Stimulated activated naive CD8-positive, alpha-beta T cell treated with anti-CD3 and anti-CD28 coated beads, Interleukin-15, Interleukin-2, amounts not matched to agents 100 ng/mL and 50 ng/mL, for 24 hours (primary cell): ENCODE measurements at regions not wholly inside any gene's neighbourhood (a gene's known extent, or its start where the extent isn't known, plus 50 kb on each side); places are given as distances from the start of the nearest gene placed in this dataset.
"Not testable (repeated sequence)": the region's sequence is repeated elsewhere in the genome, so short reads cannot be mapped to it uniquely, and the experiment has no call there.

ENCODE experiments used
- H3K27ac Mint-ChIP-seq: one replicate; pipeline ENCODE4 v1.8.0; 2021; ENCODE audit warnings: mild to moderate bottlenecking, mixed read lengths
- H3K27me3 Mint-ChIP-seq: one replicate; pipeline ENCODE4 v1.8.0; 2021; ENCODE audit warnings: mixed read lengths
- H3K36me3 Mint-ChIP-seq: one replicate; pipeline ENCODE4 v1.8.0; 2021; ENCODE audit warnings: low read depth, mixed read lengths
- H3K4me1 Mint-ChIP-seq: one replicate; pipeline ENCODE4 v1.8.0; 2021; ENCODE audit warnings: low read depth, mixed read lengths
- H3K4me3 Mint-ChIP-seq: one replicate; pipeline ENCODE4 v1.8.0; 2021; ENCODE audit warnings: mild to moderate bottlenecking, mixed read lengths
- H3K9me3 Mint-ChIP-seq: one replicate; pipeline ENCODE4 v1.8.0; 2021; ENCODE audit warnings: mixed read lengths

GRCh38 chr2:239724194-239724849 is 300.8 kb downstream of the NDUFA10 start:
- Mint-ChIP-seq H3K36me3 (no peaks in the 10 kb centered on the region), H3K9me3 (no peaks in the 10 kb centered on the region), H3K27me3 (no peaks in the 10 kb centered on the region), H3K27ac (no peak overlapping the region), H3K4me1 (no peaks in the 10 kb centered on the region), H3K4me3 (no peak overlapping the region)

GRCh38 chr2:239723486-239724193 is 301.5 kb downstream of the NDUFA10 start:
- Mint-ChIP-seq H3K36me3 (no peaks in the 10 kb centered on the region), H3K9me3 (no peaks in the 10 kb centered on the region), H3K27ac (no peak overlapping the region), H3K27me3 (no peaks in the 10 kb centered on the region), H3K4me3 (no peak overlapping the region), H3K4me1 (no peaks in the 10 kb centered on the region)

- H3K36me3 Mint-ChIP-seq = no peaks in the 10 kb centered on the region
- no peak overlapping the region for H3K27ac Mint-ChIP-seq
- H3K4me3 Mint-ChIP-seq = no peak overlapping the region
- H3K9me3 Mint-ChIP-seq = no peaks in the 10 kb centered on the region
- H3K27me3 Mint-ChIP-seq = no peaks in the 10 kb centered on the region
- H3K4me1 Mint-ChIP-seq = no peaks in the 10 kb centered on the region
These were observed 302.2 kb downstream of the NDUFA10 start for GRCh38 chr2:239722760-239723470.

- H3K9me3 Mint-ChIP-seq = no peaks in the 10 kb centered on the region
- no peaks in the 10 kb centered on the region for H3K27me3 Mint-ChIP-seq
- H3K4me1 Mint-ChIP-seq = no peaks in the 10 kb centered on the region
- H3K4me3 Mint-ChIP-seq = no peak overlapping the region
- no peaks in the 10 kb centered on the region for H3K36me3 Mint-ChIP-seq
- H3K27ac Mint-ChIP-seq = no peak overlapping the region
These were observed 303.0 kb downstream of the NDUFA10 start for GRCh38 chr2:239721991-239722759.

- Mint-ChIP-seq H3K36me3 (no peaks in the 10 kb centered on the region), H3K27me3 (no peaks in the 10 kb centered on the region), H3K27ac (no peak overlapping the region), H3K4me1 (no peaks in the 10 kb centered on the region), H3K9me3 (no peaks in the 10 kb centered on the region), H3K4me3 (no peak overlapping the region)
These were observed 303.6 kb downstream of the NDUFA10 start for GRCh38 chr2:239721531-239721930.

- H3K4me3 Mint-ChIP-seq = no peak overlapping the region
- no peaks in the 10 kb centered on the region for H3K4me1 Mint-ChIP-seq
- no peaks in the 10 kb centered on the region for H3K9me3 Mint-ChIP-seq
- no peak overlapping the region for H3K27ac Mint-ChIP-seq
- no peaks in the 10 kb centered on the region for H3K36me3 Mint-ChIP-seq
- no peaks in the 10 kb centered on the region for H3K27me3 Mint-ChIP-seq
These were observed 304.5 kb downstream of the NDUFA10 start for GRCh38 chr2:239720361-239721360.

GRCh38 chr2:239719791-239720360 is 305.3 kb downstream of the NDUFA10 start:
- Mint-ChIP-seq H3K4me3 (no peak overlapping the region), H3K4me1 (no peaks in the 10 kb centered on the region), H3K36me3 (no peaks in the 10 kb centered on the region), H3K27me3 (no peaks in the 10 kb centered on the region), H3K27ac (no peak overlapping the region), H3K9me3 (no peaks in the 10 kb centered on the region)

GRCh38 chr2:239718991-239719390 is 306.2 kb downstream of the NDUFA10 start:
- H3K4me3 Mint-ChIP-seq, H3K36me3 Mint-ChIP-seq, H3K27ac Mint-ChIP-seq, H3K9me3 Mint-ChIP-seq, H3K27me3 Mint-ChIP-seq, H3K4me1 Mint-ChIP-seq: not testable (repeated sequence)

GRCh38 chr2:239717706-239718105 is 307.4 kb downstream of the NDUFA10 start:
- Mint-ChIP-seq H3K4me3 (no peak overlapping the region), H3K9me3 (peaks cover 19% of the 10 kb centered on the region), H3K36me3 (peaks cover 14% of the 10 kb centered on the region), H3K4me1 (no peaks in the 10 kb centered on the region), H3K27ac (no peak overlapping the region), H3K27me3 (peaks cover 8% of the 10 kb centered on the region)

GRCh38 chr2:239717319-239717675 is 307.8 kb downstream of the NDUFA10 start:
- Mint-ChIP-seq H3K4me3 (no peak overlapping the region), H3K4me1 (no peaks in the 10 kb centered on the region), H3K36me3 (peaks cover 14% of the 10 kb centered on the region), H3K27me3 (peaks cover 11% of the 10 kb centered on the region), H3K27ac (no peak overlapping the region), H3K9me3 (peaks cover 21% of the 10 kb centered on the region)

GRCh38 chr2:239716536-239717318 is 308.4 kb downstream of the NDUFA10 start:
- peaks cover 21% of the 10 kb centered on the region for H3K9me3 Mint-ChIP-seq
- H3K27ac Mint-ChIP-seq = no peak overlapping the region
- H3K27me3 Mint-ChIP-seq = peaks cover 13% of the 10 kb centered on the region
- peaks cover 14% of the 10 kb centered on the region for H3K36me3 Mint-ChIP-seq
- H3K4me3 Mint-ChIP-seq = no peak overlapping the region
- H3K4me1 Mint-ChIP-seq = no peaks in the 10 kb centered on the region

- Mint-ChIP-seq H3K27ac (no peak overlapping the region), H3K4me1 (no peaks in the 10 kb centered on the region), H3K4me3 (no peak overlapping the region), H3K9me3 (peaks cover 21% of the 10 kb centered on the region), H3K36me3 (peaks cover 14% of the 10 kb centered on the region), H3K27me3 (peaks cover 20% of the 10 kb centered on the region)
These were observed 309.1 kb downstream of the NDUFA10 start for GRCh38 chr2:239716009-239716408.

- Mint-ChIP-seq H3K27me3 (peaks cover 23% of the 10 kb centered on the region), H3K36me3 (peaks cover 14% of the 10 kb centered on the region), H3K4me1 (no peaks in the 10 kb centered on the region), H3K9me3 (peaks cover 21% of the 10 kb centered on the region), H3K27ac (no peak overlapping the region), H3K4me3 (no peak overlapping the region)
These were observed 309.5 kb downstream of the NDUFA10 start for GRCh38 chr2:239715606-239716005.
